Heart right ventricle (tissue), 16 donors: ENCODE measurements at regions not wholly inside any gene's neighbourhood (a gene's known extent, or its start where the extent isn't known, plus 50 kb on each side); places are given as distances from the start of the nearest gene placed in this dataset.

Source experiments
- ATAC-seq, 8 donors: fragments of 200-7000 bp; cut with Tn5 transposase; one replicate each; pipeline ENCODE4 v1.9.1; 2020; ENCODE audit warnings: mild to moderate bottlenecking in 8 of 8, moderate library complexity in 8 of 8, moderate number of reproducible peaks in 1 of 8
- DNase-seq, 2 donors: peaks; one replicate each; pipeline ENCODE4 v3.0.0-alpha.2; 2020
- H3K27ac ChIP-seq, 10 donors: fragments of 200-600 bp; sonication (generic) in 2 of 10; one replicate each; pipeline versions ENCODE4 v1.5.0 to v1.8.0; 2020 to 2022; ENCODE audit warnings: mild to moderate bottlenecking in 3 of 10
- H3K27me3 ChIP-seq, 7 donors: fragments of 200-600 bp; one replicate each; pipeline ENCODE4 v1.8.0; 2021 to 2022; ENCODE audit warnings: mild to moderate bottlenecking in 2 of 7
- H3K36me3 ChIP-seq, 9 donors: fragments of 200-600 bp; sonication (generic) in 1 of 9; one replicate each; pipeline versions ENCODE4 v1.5.0 to v1.8.0; 2020 to 2022; ENCODE audit warnings: mild to moderate bottlenecking in 2 of 9
- H3K4me1 ChIP-seq, 9 donors: fragments of 200-600 bp; sonication (generic) in 1 of 9; one replicate each; pipeline versions ENCODE4 v1.5.0 to v1.8.0; 2020 to 2022; ENCODE audit warnings: mild to moderate bottlenecking in 4 of 9
- H3K4me3 ChIP-seq, 10 donors: fragments of 200-600 bp; sonication (generic) in 2 of 10; one replicate each; pipeline versions ENCODE4 v1.5.0 to v1.8.0; 2020 to 2022; ENCODE audit warnings: mild to moderate bottlenecking in 7 of 10, moderate library complexity in 2 of 10
- H3K9me3 ChIP-seq, 11 donors: fragments of 200-600 bp in 10 of 11; sonication (generic) in 2 of 11; one replicate each; pipeline versions ENCODE4 v1.5.0 to v1.8.0; 2013 to 2022; ENCODE audit warnings: mild to moderate bottlenecking in 2 of 11, control low read depth in 1 of 11, moderate library complexity in 1 of 11
- CTCF ChIP-seq, 9 donors: fragments of 200-600 bp; sonication (generic) in 2 of 9; IDR thresholded peaks; one replicate each; pipeline versions ENCODE4 v1.5.0 to v1.8.0; 2021 to 2022; ENCODE audit warnings: antibody characterized with exemption in 9 of 9, mild to moderate bottlenecking in 5 of 9, moderate library complexity in 1 of 9
- WGBS, 2 donors: extraction: QIAGEN DNeasy Blood & Tissue Kit; methylation state at CpG; one replicate each; pipeline ENCODE4 v1.1.7; 2013; ENCODE audit warnings: inconsistent platforms in 1 of 2; 5-methylcytosine and 5-hydroxymethylcytosine counted together
- intact Hi-C, 10 donors: fragments of 100-400 bp; cut with DNase I; formaldehyde crosslinking; loops; one replicate each; pipeline versions ENCODE4 v1.11.1 to v1.14.2; 2022
- donor health status: Arrhythmogenic right ventricular cardiomyopathy.
- donor health status: ischemic (EF 13 %, LVEDD 7.1; RV severe dilation, severe dysfunction).
- donor health status: healthy with polysubstance abuse.
- donor health status: DM: no; HTN: yes; CAD: no.
- donor health status: DM: no; HTN: no; CAD: no.
- donor health status: ischemic (EF 25% LVEDD 6.9; RV normal size, moderate dysfunction).
- donor health status: ischemic (EF 25% LVEDD 5.7; RV mildly dilated, moderate dysfunction).
- donor health status: healthy.
- donor health status: DM: yes; HTN: yes; CAD: no.
- donor health status: Ischemic cardiomyopathy.
- donor health status: ischemic (EF 35%, LVEDD 5.7; RV mildly dilated, moderate dysfunction).
- donor health status: nonischemic (EF 11% LVEDD 7.7; RV severe dilation, severe dysfunction).
- donor health status: DM: yes; HTN: yes; CAD: no.
- donor health status: PGD.
- donor health status: ischemic (EF 29% LVEDD 5.4; RV normal size, mild dysfunction).
- donor health status: nonischemic (EF 23%, LVEDD 6.1; RV moderate dilation, normal function).

GRCh38 chr1:57833296-57833695 lies 409.4 kb upstream of the DAB1 start:
- intact Hi-C loops: no loop called here
- Histone ChIP-seq H3K27me3 (peaks cover 0 to 4% (median 0%) of the 10 kb centered on the region in 7 donors), H3K4me3 (no peak overlapping the region), H3K4me1 (no peaks in the 10 kb centered on the region), H3K9me3 (peaks cover 0 to 6% (median 0%) of the 10 kb centered on the region in 11 donors), H3K36me3 (no peaks in the 10 kb centered on the region), H3K27ac (no peak overlapping the region)
- ATAC-seq (no peak), DNase-seq (no peak)
- no peak for TF ChIP-seq CTCF (IDR thresholded peaks at IDR 0.05)
- WGBS, 2 donors: 86 to 89% methylated on average over 2 of the region's 2 CpGs

GRCh38 chr1:57832612-57833011 lies 408.8 kb upstream of the DAB1 start:
- intact Hi-C loops: no loop called here
- Histone ChIP-seq H3K4me3 (no peak overlapping the region), H3K36me3 (no peaks in the 10 kb centered on the region), H3K27me3 (peaks cover 0 to 4% (median 0%) of the 10 kb centered on the region in 7 donors), H3K4me1 (no peaks in the 10 kb centered on the region), H3K9me3 (peaks cover 0 to 6% (median 0%) of the 10 kb centered on the region in 11 donors), H3K27ac (no peak overlapping the region)
- ATAC-seq (no peak), DNase-seq (no peak)
- no peak for TF ChIP-seq CTCF (IDR thresholded peaks at IDR 0.05)

GRCh38 chr1:57831624-57832023 lies 407.8 kb upstream of the DAB1 start:
- Histone ChIP-seq H3K4me1 (no peaks in the 10 kb centered on the region), H3K36me3 (no peaks in the 10 kb centered on the region), H3K4me3 (no peak overlapping the region), H3K9me3 (peaks cover 0 to 6% (median 0%) of the 10 kb centered on the region in 11 donors), H3K27ac (no peak overlapping the region), H3K27me3 (peaks cover 0 to 4% (median 0%) of the 10 kb centered on the region in 7 donors)
- 82 to 90% methylated on average over 1 of the region's 1 CpG for WGBS, 2 donors
- DNase-seq (no peak), ATAC-seq (no peak)
- no peak for TF ChIP-seq CTCF (IDR thresholded peaks at IDR 0.05)
- intact Hi-C loops: no loop called here

GRCh38 chr1:57826535-57826934 lies 402.7 kb upstream of the DAB1 start:
- DNase-seq (no peak), ATAC-seq (peak in 2 of 8 donors; percentile 46 to 65)
- TF ChIP-seq CTCF (IDR thresholded peaks at IDR 0.05): no peak
- Histone ChIP-seq H3K27me3 (no peaks in the 10 kb centered on the region), H3K36me3 (no peaks in the 10 kb centered on the region), H3K9me3 (peaks cover 0 to 6% (median 0%) of the 10 kb centered on the region in 11 donors), H3K27ac (no peak overlapping the region), H3K4me1 (no peaks in the 10 kb centered on the region), H3K4me3 (no peak overlapping the region)
- intact Hi-C loops: loop anchor here in 1 of 10 donors (5.0 to 10.0 kb wide), 2 partner anchors 62 to 374 kb away; no protein-coding TSS in a partner anchor
- 64 to 92% methylated on average over 2 of the region's 2 CpGs for WGBS, 2 donors
